GM12878 (cell line): ENCODE measurements at regions not wholly inside any gene's neighbourhood (a gene's known extent, or its start where the extent isn't known, plus 50 kb on each side); places are given as distances from the start of the nearest gene placed in this dataset.

Experiments used
- ATAC-seq: fragments of 200-7000 bp; cut with Tn5 transposase; 3 replicates; pipeline ENCODE4 v1.9.1; 2020; ENCODE audit warnings: mild to moderate bottlenecking, moderate library complexity
- BruUV-seq: library from RNA; stranded (reverse); fragments of 400-500 nt; replicated peaks from 2 replicates; lab custom pipeline; 2021; lab: Mats Ljungman, UMichigan
- CTCF ChIA-PET: fragments of 300-600 bp; sonication (Branson Sonifier 250); formaldehyde crosslinking; extraction: SDS; loops from one replicate; lab custom pipeline; 2021; ENCODE audit warnings: inconsistent platforms; lab: Yijun Ruan, JAX
- POLR2A ChIA-PET: fragments of 350-600 bp; formaldehyde crosslinking; extraction: SDS; loops from one replicate; lab custom pipeline; 2021; ENCODE audit warnings: inconsistent platforms; lab: Charles Lee
- RAD21 ChIA-PET: fragments of 300-600 bp; sonication (Branson Sonifier 250); formaldehyde crosslinking; loops from one replicate; lab custom pipeline; 2023; ENCODE audit warnings: antibody characterized with exemption; ENCODE audit not compliant: unreplicated experiment; lab: Charles Lee
- SMC1A ChIA-PET: fragments of 300-600 bp; sonication (Branson Sonifier 250); formaldehyde crosslinking; loops from one replicate; lab custom pipeline; 2023; ENCODE audit not compliant: unreplicated experiment, uncharacterized antibody; lab: Charles Lee
- DNase-seq: peaks from one replicate; pipeline ENCODE4 v3.0.0-alpha.2; 2011; ENCODE audit warnings: low read depth, low spot score
- FAIRE-seq: peaks from 3 replicates; lab custom pipeline; 2011; peaks lifted over from hg19 to GRCh38; lab: Jason Lieb, UNC
- H2AFZ ChIP-seq: 2 replicates; pipeline ENCODE4 v1.6.0; 2011; ENCODE audit warnings: low read depth, low read length, control low read depth; ENCODE audit not compliant: control insufficient read depth
- H3K27ac ChIP-seq: 2 replicates; pipeline ENCODE4 v1.5.1; 2011; ENCODE audit warnings: control low read depth; ENCODE audit not compliant: control insufficient read depth, insufficient read depth
- H3K27me3 ChIP-seq, 2 experiments: replicated peaks in 1 of 2; 2 replicates each; pipeline versions ENCODE4 v1.6.0 to v1.6.1; 2011; ENCODE audit warnings: low read length in 1 of 2; ENCODE audit not compliant: control insufficient read depth in 2 of 2, insufficient read depth in 2 of 2
- H3K36me3 ChIP-seq, 2 experiments: 2 replicates each; pipeline ENCODE4 v1.5.1; 2011; ENCODE audit warnings: low read length in 1 of 2; ENCODE audit not compliant: control insufficient read depth in 2 of 2, insufficient read depth in 2 of 2
- H3K4me1 ChIP-seq: 2 replicates; pipeline ENCODE4 v1.6.1; 2011; ENCODE audit warnings: mild to moderate bottlenecking, low read length, moderate library complexity, mixed read lengths; ENCODE audit not compliant: control insufficient read depth, insufficient read depth
- H3K4me2 ChIP-seq: 2 replicates; pipeline ENCODE4 v1.6.0; 2011; ENCODE audit warnings: control low read depth; ENCODE audit not compliant: control insufficient read depth, insufficient read depth
- H3K4me3 ChIP-seq: fragments of 200-600 bp; sonication (generic); 2 replicates; pipeline ENCODE4 v1.5.1; 2016
- H3K79me2 ChIP-seq: 2 replicates; pipeline ENCODE4 v1.6.0; 2011; ENCODE audit warnings: low read length; ENCODE audit not compliant: control insufficient read depth, insufficient read depth
- H3K9ac ChIP-seq: 2 replicates; pipeline ENCODE4 v1.8.0; 2011; ENCODE audit warnings: low read length, control low read depth, mixed read lengths; ENCODE audit not compliant: control insufficient read depth, insufficient read depth
- H3K9me3 ChIP-seq: replicated peaks from 3 replicates; pipeline ENCODE4 v1.5.1; 2011; ENCODE audit warnings: mild to moderate bottlenecking, low read length; ENCODE audit not compliant: control insufficient read depth, insufficient read depth
- H4K20me1 ChIP-seq: 2 replicates; pipeline ENCODE4 v1.6.0; 2011; ENCODE audit not compliant: control insufficient read depth, insufficient read depth
- ASH2L ChIP-seq: fragments of 300-600, 200-600 bp; sonication (generic); IDR thresholded peaks from 2 replicates; pipeline ENCODE4 v1.6.1; 2017; ENCODE audit warnings: low read depth, mild to moderate bottlenecking, borderline replicate concordance
- BACH1 ChIP-seq: fragments of 450-650 bp; IDR thresholded peaks from 2 replicates; pipeline ENCODE4 v1.6.1; 2017; ENCODE audit warnings: mild to moderate bottlenecking, borderline replicate concordance
- BCL11A ChIP-seq: IDR thresholded peaks from 2 replicates; pipeline ENCODE4 v1.6.1; 2011; ENCODE audit warnings: low read depth, low read length
- CBX3 ChIP-seq: fragments of 200-600 bp; sonication (generic); IDR thresholded peaks from 2 replicates; pipeline ENCODE4 v1.6.1; 2016; ENCODE audit warnings: low read depth, borderline replicate concordance
- CHD4 ChIP-seq: fragments of 200-600 bp; sonication (generic); IDR thresholded peaks from 2 replicates; pipeline ENCODE4 v1.6.1; 2016; ENCODE audit warnings: mild to moderate bottlenecking
- EGR1 ChIP-seq, 2 experiments: IDR thresholded peaks; 1 replicate in 1 of 2; 2 replicates in 1 of 2; pipeline ENCODE4 v1.6.1; 2011 to 2012; ENCODE audit warnings: low read depth in 2 of 2, low read length in 2 of 2, borderline replicate concordance in 1 of 2, mild to moderate bottlenecking in 1 of 2, moderate library complexity in 1 of 2
- KAT2A ChIP-seq: conservative IDR thresholded peaks from 2 replicates; pipeline ENCODE4 v1.6.1; 2011; ENCODE audit warnings: low read depth, low read length; ENCODE audit not compliant: control insufficient read depth
- NFIC ChIP-seq: IDR thresholded peaks from 2 replicates; pipeline ENCODE4 v1.6.1; 2012; ENCODE audit warnings: low read depth, mild to moderate bottlenecking, inconsistent platforms, low read length, moderate library complexity
- SIX5 ChIP-seq: IDR thresholded peaks from 2 replicates; pipeline ENCODE4 v1.6.1; 2011; ENCODE audit warnings: mild to moderate bottlenecking, low read depth, low read length, moderate library complexity; ENCODE audit not compliant: severe bottlenecking
- STAT1 ChIP-seq: fragments of 450-650 bp; conservative IDR thresholded peaks from 2 replicates; pipeline ENCODE4 v1.6.1; 2014; ENCODE audit warnings: antibody characterized with exemption, mild to moderate bottlenecking
- ZBED1 ChIP-seq: IDR thresholded peaks from 2 replicates; pipeline ENCODE4 v1.6.1; 2016; ENCODE audit warnings: borderline replicate concordance
- ZSCAN29 ChIP-seq: fragments of 450-650 bp; IDR thresholded peaks from 2 replicates; pipeline ENCODE4 v1.6.1; 2017; ENCODE audit warnings: mild to moderate bottlenecking, moderate library complexity
- WGBS: methylation state at CpG from one replicate; pipeline ENCODE4 v1.1.6; 2016; ENCODE audit warnings: low lambda C conversion rate; ENCODE audit not compliant: insufficient replicate concordance, insufficient coverage; ENCODE audit errors: missing lambda C conversion rate; 5-methylcytosine and 5-hydroxymethylcytosine counted together
- in situ Hi-C: fragments of 300-500 bp; cut with MboI; formaldehyde crosslinking; loops from 9 replicates; pipeline ENCODE4 v1.14.3; 2018; ENCODE audit warnings: mixed read lengths
- intact Hi-C: fragments of 100-400 bp; cut with micrococcal nuclease; formaldehyde crosslinking; loops from one replicate; pipeline ENCODE4 v1.14.2; 2022; ENCODE audit not compliant: unreplicated experiment
- TF ChIP-seq, protein P1 (sequence below): fragments of 450-650 bp; IDR thresholded peaks from 2 replicates; pipeline ENCODE4 v1.6.1; 2018; ENCODE audit warnings: borderline replicate concordance, mild to moderate bottlenecking; ENCODE audit not compliant: partially characterized antibody
- TF ChIP-seq, protein P2 (sequence below): fragments of 450-650 bp; IDR thresholded peaks from 2 replicates; pipeline ENCODE4 v1.6.1; 2014; ENCODE audit warnings: mild to moderate bottlenecking
- TF ChIP-seq, protein P3 (sequence below): fragments of 450-650 bp; formaldehyde crosslinking; IDR thresholded peaks from 2 replicates; pipeline ENCODE4 v1.5.0; 2022; ENCODE audit warnings: mild to moderate bottlenecking, missing genetic modification characterization

DNA sequence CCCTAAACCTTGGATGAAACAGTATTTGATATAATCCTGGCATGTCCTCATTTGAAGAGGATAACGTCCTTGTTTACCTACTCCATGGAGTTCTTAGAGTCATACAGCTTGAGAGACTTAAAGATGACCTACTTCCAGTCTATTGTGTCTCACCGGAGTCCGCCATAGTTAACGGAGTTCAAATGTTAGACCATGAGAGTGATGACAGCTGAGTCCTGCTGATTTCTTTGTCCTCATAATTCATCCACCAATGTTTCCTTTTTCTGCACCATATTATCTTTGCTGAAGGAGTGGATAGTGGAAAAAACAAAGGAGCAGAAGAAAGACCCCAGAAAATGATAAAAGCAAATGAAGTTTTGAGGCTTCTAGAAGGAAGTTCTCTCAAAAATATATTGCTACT, 75.8 kb upstream of the HIF1A start (continued):
- TF ChIP-seq, protein P1, sequence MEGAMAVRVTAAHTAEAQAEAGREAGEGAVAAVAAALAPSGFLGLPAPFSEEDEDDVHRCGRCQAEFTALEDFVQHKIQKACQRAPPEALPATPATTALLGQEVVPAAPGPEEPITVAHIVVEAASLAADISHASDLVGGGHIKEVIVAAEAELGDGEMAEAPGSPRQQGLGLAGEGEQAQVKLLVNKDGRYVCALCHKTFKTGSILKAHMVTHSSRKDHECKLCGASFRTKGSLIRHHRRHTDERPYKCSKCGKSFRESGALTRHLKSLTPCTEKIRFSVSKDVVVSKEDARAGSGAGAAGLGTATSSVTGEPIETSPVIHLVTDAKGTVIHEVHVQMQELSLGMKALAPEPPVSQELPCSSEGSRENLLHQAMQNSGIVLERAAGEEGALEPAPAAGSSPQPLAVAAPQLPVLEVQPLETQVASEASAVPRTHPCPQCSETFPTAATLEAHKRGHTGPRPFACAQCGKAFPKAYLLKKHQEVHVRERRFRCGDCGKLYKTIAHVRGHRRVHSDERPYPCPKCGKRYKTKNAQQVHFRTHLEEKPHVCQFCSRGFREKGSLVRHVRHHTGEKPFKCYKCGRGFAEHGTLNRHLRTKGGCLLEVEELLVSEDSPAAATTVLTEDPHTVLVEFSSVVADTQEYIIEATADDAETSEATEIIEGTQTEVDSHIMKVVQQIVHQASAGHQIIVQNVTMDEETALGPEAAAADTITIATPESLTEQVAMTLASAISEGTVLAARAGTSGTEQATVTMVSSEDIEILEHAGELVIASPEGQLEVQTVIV, result no peak

DNA sequence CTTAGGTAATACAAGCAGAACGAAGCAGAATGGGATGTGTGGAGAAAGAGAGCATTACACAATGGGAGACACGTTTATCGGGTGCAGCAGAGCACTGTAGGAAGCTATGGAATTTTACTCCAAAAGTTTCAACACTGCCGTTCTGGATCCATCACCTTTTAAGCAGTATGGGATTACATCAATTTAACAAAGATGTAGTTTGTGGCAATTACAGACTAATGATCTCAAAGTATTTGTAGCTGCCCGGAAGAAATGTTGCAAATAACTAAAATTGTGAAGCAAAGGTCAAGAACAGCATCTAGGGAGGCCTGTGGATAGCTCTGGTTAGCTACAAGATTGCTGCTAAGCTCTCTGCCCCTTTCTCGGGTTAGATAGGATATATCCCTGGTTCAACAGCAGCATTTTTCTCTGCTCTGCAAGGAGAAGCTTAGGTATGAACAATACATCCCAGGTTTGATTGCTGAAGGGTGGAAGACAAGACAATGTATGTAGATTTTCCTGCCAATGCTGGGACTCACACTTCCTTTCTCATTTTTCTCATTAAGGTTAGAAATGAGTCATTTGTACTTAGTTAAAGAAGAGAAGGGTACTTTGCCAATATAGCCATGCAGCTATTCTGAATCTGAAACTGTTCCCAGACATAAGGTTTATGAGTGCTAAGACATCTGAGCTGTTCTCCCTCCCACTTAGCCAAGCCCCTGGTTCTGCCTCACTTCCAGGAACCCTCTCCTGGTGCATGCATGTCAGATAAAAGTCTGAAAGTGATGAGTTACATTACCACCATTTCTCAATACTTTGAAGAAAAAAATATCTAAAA, 75.0 kb upstream of the HIF1A start:
- no peak overlapping the region for H3K27ac ChIP-seq
- no peaks in the 10 kb centered on the region for H3K79me2 ChIP-seq
- FAIRE-seq (no peak), ATAC-seq (peak; percentile 88), DNase-seq (peak; percentile 35)
- H4K20me1 ChIP-seq, result no peaks in the 10 kb centered on the region
- H2AFZ ChIP-seq, result no peak overlapping the region
- intact Hi-C loops, result no loop called here
- BruUV-seq, result no TSS peak
- POLR2A ChIA-PET, result interaction anchor here (0.9 to 1.6 kb wide), 2 partner anchors 11 to 24 kb away, joined by 3 to 5 read pairs; no protein-coding TSS in a partner anchor
- no peaks in the 10 kb centered on the region for H3K36me3 ChIP-seq
- H3K9me3 ChIP-seq, result no peaks in the 10 kb centered on the region
- H3K4me1 ChIP-seq, result peaks cover 2% of the 10 kb centered on the region; the same call in 1 of the 2 replicates
- H3K4me2 ChIP-seq, result 0 out of 2 replicates have a peak overlapping the region, but pooled peaks have one; percentile 39
- H3K9ac ChIP-seq, result no peak overlapping the region
- RAD21 ChIA-PET, result interaction anchor here (0.7 to 1.3 kb wide), 3 partner anchors 20 to 86 kb away, joined by 3 read pairs; no protein-coding TSS in a partner anchor
- H3K4me3 ChIP-seq, result no peak overlapping the region
- 75% methylated on average over 6 of the region's 6 CpGs for WGBS
- no peaks in the 10 kb centered on the region for H3K27me3 ChIP-seq
- CTCF ChIA-PET, result interaction anchor here (1.0 to 2.1 kb wide), 2 partner anchors 10 to 11 kb away, joined by 5 to 6 read pairs; no protein-coding TSS in a partner anchor
- in situ Hi-C loops, result no loop called here
- SMC1A ChIA-PET, result interaction anchor here (0.7 to 2.7 kb wide), 18 partner anchors 9 to 117 kb away, joined by 3 to 9 read pairs (median 4); no protein-coding TSS in a partner anchor
- TF ChIP-seq ASH2L (no peak), EGR1 (IDR thresholded peaks at IDR 0.05; ENCODE audit: borderline replicate concordance in 1 of 2, low read depth in 2 of 2, low read length in 2 of 2) (no peak), ZSCAN29 (no peak), ZBED1 (no peak), NFIC (peak; percentile 42; the same call in 1 of the 2 replicates), BACH1 (no peak), BCL11A (0 out of 2 replicates have a peak, but pooled peaks have one; percentile 11), KAT2A (no peak), CBX3 (no peak), SIX5 (no peak), CHD4 (no peak), STAT1 (no peak)
- TF ChIP-seq, protein P2, sequence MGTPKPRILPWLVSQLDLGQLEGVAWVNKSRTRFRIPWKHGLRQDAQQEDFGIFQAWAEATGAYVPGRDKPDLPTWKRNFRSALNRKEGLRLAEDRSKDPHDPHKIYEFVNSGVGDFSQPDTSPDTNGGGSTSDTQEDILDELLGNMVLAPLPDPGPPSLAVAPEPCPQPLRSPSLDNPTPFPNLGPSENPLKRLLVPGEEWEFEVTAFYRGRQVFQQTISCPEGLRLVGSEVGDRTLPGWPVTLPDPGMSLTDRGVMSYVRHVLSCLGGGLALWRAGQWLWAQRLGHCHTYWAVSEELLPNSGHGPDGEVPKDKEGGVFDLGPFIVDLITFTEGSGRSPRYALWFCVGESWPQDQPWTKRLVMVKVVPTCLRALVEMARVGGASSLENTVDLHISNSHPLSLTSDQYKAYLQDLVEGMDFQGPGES, result no peak
- TF ChIP-seq, protein P3, sequence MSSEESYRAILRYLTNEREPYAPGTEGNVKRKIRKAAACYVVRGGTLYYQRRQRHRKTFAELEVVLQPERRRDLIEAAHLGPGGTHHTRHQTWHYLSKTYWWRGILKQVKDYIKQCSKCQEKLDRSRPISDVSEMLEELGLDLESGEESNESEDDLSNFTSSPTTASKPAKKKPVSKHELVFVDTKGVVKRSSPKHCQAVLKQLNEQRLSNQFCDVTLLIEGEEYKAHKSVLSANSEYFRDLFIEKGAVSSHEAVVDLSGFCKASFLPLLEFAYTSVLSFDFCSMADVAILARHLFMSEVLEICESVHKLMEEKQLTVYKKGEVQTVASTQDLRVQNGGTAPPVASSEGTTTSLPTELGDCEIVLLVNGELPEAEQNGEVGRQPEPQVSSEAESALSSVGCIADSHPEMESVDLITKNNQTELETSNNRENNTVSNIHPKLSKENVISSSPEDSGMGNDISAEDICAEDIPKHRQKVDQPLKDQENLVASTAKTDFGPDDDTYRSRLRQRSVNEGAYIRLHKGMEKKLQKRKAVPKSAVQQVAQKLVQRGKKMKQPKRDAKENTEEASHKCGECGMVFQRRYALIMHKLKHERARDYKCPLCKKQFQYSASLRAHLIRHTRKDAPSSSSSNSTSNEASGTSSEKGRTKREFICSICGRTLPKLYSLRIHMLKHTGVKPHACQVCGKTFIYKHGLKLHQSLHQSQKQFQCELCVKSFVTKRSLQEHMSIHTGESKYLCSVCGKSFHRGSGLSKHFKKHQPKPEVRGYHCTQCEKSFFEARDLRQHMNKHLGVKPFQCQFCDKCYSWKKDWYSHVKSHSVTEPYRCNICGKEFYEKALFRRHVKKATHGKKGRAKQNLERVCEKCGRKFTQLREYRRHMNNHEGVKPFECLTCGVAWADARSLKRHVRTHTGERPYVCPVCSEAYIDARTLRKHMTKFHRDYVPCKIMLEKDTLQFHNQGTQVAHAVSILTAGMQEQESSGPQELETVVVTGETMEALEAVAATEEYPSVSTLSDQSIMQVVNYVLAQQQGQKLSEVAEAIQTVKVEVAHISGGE (CRISPR knock-in tag), result no peak
